T follicular helper cell (primary cell): ENCODE measurements at regions not wholly inside any gene's neighbourhood (a gene's known extent, or its start where the extent isn't known, plus 50 kb on each side); places are given as distances from the start of the nearest gene placed in this dataset.
"Not testable (repeated sequence)": the region's sequence is repeated elsewhere in the genome, so short reads cannot be mapped to it uniquely, and the experiment has no call there.

Experiments used
- DNase-seq: peaks from one replicate; pipeline ENCODE4 v3.0.0-alpha.2; 2020; ENCODE audit warnings: low read depth

GRCh38 chr22:48499456-48500425 lies 1327.9 kb downstream of the BRD1 start:
- DNase-seq: no peak

- DNase-seq: no peak
These were observed 1328.9 kb downstream of the BRD1 start for GRCh38 chr22:48498526-48499331.

GRCh38 chr22:48497743-48498520 lies 1329.7 kb downstream of the BRD1 start:
- not testable (repeated sequence) for DNase-seq

- no peak for DNase-seq
These were observed 1330.6 kb downstream of the BRD1 start for GRCh38 chr22:48496987-48497650.

GRCh38 chr22:48496226-48496845 lies 1331.3 kb downstream of the BRD1 start:
- no peak for DNase-seq

GRCh38 chr22:48495751-48496080 lies 1332.0 kb downstream of the BRD1 start:
- no peak for DNase-seq

- no peak for DNase-seq
These were observed 1332.5 kb downstream of the BRD1 start for GRCh38 chr22:48494968-48495750.

GRCh38 chr22:48494256-48494967 lies 1333.3 kb downstream of the BRD1 start:
- no peak for DNase-seq

GRCh38 chr22:48493733-48494132 lies 1333.9 kb downstream of the BRD1 start:
- DNase-seq: no peak

GRCh38 chr22:48492366-48493320 lies 1335.0 kb downstream of the BRD1 start:
- no peak for DNase-seq

- no peak for DNase-seq
These were observed 1336.2 kb downstream of the BRD1 start for GRCh38 chr22:48491451-48491941.

- DNase-seq: no peak
These were observed 1336.9 kb downstream of the BRD1 start for GRCh38 chr22:48490500-48491411.

GRCh38 chr22:48489551-48490499 lies 1337.8 kb downstream of the BRD1 start:
- DNase-seq: no peak

GRCh38 chr22:48488611-48489511 lies 1338.8 kb downstream of the BRD1 start:
- DNase-seq: no peak

GRCh38 chr22:48488149-48488551 lies 1339.5 kb downstream of the BRD1 start:
- no peak for DNase-seq
